ENCODE measurements at regions not wholly inside any gene's neighbourhood (a gene's known extent, or its start where the extent isn't known, plus 50 kb on each side); places are given as distances from the start of the nearest gene placed in this dataset.
A peak's percentile ranks its signal among the peaks of the same experiment; 100 is the strongest.

DNA sequence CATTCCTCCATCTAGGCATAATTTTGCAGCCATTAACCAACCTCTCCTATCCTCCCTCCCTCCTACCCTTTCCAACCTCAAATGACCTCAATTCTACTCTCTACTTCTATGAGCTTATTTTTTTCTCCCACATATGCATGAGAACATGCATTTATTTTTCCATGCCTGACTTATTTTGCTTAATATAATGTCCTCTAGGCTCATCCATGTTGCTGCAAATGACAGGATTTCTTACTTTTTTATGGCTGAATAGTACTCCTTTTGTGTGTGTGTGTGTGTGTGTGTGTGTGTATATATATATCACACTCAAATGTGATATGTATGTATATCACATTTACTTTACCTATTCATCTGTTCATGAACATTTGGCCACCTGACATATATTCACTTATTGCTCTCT lies 339.4 kb downstream of the SIPA1L2 start:
- no peaks in the 10 kb centered on the region for H3K27me3 ChIP-seq
- no peaks in the 10 kb centered on the region for H3K9me3 ChIP-seq
- H3K4me3 ChIP-seq: no peak overlapping the region
- intact Hi-C loops (cut with DNase I): no loop called here
- no peaks in the 10 kb centered on the region for H3K36me3 ChIP-seq
- TF ChIP-seq, protein P1, sequence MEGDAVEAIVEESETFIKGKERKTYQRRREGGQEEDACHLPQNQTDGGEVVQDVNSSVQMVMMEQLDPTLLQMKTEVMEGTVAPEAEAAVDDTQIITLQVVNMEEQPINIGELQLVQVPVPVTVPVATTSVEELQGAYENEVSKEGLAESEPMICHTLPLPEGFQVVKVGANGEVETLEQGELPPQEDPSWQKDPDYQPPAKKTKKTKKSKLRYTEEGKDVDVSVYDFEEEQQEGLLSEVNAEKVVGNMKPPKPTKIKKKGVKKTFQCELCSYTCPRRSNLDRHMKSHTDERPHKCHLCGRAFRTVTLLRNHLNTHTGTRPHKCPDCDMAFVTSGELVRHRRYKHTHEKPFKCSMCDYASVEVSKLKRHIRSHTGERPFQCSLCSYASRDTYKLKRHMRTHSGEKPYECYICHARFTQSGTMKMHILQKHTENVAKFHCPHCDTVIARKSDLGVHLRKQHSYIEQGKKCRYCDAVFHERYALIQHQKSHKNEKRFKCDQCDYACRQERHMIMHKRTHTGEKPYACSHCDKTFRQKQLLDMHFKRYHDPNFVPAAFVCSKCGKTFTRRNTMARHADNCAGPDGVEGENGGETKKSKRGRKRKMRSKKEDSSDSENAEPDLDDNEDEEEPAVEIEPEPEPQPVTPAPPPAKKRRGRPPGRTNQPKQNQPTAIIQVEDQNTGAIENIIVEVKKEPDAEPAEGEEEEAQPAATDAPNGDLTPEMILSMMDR (IDR thresholded peaks at IDR 0.05): no peak
- no peak for DNase-seq (ENCODE audit: extremely low spot score in 2 of 2)
- H3K4me1 ChIP-seq: peaks cover 18% of the 10 kb centered on the region
- no peak overlapping the region for H3K27ac ChIP-seq

DNA sequence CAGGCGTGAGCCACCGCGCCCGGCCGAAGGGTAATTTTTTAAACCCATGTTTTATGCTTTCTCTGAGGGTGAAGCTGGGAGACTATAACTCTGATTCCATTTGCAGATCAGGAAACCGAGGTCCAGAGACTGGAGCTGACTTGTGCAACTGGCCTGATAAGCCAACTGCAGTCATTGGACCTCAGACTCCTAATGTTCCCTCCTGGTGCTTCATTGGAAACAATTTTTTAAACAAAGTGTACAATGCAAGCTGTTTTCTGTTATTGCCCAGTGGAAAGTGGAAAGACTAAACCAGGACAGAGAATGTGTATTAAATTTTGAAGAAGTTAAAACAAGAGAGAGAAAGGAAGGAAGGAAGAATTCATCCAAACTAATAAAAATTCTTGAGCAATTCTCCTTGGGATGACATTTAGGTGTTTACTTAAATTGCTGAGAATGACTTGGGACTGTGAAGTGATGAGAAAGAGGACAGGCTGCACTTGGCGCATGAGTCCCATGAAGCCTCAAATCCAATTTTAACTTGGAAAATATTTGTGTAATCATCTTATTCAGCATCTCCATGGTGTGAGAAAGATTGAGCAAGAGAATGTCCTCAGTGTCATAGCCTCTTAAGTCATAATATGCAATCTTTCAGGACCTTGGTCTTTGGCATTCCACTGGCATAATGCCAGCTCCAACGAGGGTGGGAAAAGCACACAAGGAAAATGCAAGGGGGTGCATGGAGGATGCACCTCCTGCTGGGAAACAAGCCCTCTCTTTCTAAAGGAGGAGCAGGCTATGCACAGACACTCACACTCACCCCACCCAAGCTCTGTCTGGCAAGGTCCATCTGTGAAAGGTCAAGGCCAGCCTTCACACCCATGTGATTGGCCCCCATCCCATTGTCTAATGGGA lies 342.0 kb downstream of the SIPA1L2 start:
- TF ChIP-seq POLR2A (IDR thresholded peaks at IDR 0.05) (no peak), POLR2AphosphoS5 (IDR thresholded peaks at IDR 0.05; ENCODE audit: insufficient read depth in 1 of 2, low read depth in 1 of 2) (peak; percentile 50 to 70)
- peak in 1 of 2 donors; percentile 92 for DNase-seq (ENCODE audit: extremely low spot score in 2 of 2)
- H3K36me3 ChIP-seq: no peaks in the 10 kb centered on the region
- no peaks in the 10 kb centered on the region for H3K27me3 ChIP-seq
- intact Hi-C loops (cut with DNase I): no loop called here
- H3K4me3 ChIP-seq: no peak overlapping the region
- H3K27ac ChIP-seq: no peak overlapping the region
- H3K4me1 ChIP-seq: peaks cover 27% of the 10 kb centered on the region
- no peaks in the 10 kb centered on the region for H3K9me3 ChIP-seq

DNA sequence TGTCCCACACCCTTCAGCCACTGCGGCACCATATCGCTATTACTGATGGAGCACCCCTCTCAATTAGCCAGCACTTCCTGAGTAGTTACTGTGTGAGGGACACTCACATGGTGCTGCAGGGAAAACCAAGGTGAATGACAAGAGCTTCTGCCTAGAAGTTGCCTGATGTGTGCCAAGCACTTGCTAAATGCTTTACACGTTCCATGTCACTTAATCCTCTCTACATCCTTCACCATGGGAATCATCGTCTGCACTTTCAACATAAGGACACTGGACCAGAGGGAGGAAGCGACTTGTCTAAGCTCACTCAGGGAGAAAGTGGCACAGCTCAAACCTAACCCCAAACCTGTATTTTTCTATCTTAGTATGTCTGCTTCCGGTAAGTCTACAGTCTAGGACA lies 344.8 kb downstream of the SIPA1L2 start:
- Histone ChIP-seq H3K36me3 (no peaks in the 10 kb centered on the region), H3K27ac (no peak overlapping the region), H3K4me1 (peaks cover 14% of the 10 kb centered on the region), H3K9me3 (no peaks in the 10 kb centered on the region), H3K27me3 (no peaks in the 10 kb centered on the region), H3K4me3 (no peak overlapping the region)
- TF ChIP-seq, protein P1 (IDR thresholded peaks at IDR 0.05): no peak
- TF ChIP-seq POLR2A (IDR thresholded peaks at IDR 0.05) (no peak), POLR2AphosphoS5 (IDR thresholded peaks at IDR 0.05; ENCODE audit: insufficient read depth in 1 of 2, low read depth in 1 of 2) (no peak)
- DNase-seq (ENCODE audit: extremely low spot score in 2 of 2): no peak
- intact Hi-C loops (cut with DNase I): no loop called here

DNA sequence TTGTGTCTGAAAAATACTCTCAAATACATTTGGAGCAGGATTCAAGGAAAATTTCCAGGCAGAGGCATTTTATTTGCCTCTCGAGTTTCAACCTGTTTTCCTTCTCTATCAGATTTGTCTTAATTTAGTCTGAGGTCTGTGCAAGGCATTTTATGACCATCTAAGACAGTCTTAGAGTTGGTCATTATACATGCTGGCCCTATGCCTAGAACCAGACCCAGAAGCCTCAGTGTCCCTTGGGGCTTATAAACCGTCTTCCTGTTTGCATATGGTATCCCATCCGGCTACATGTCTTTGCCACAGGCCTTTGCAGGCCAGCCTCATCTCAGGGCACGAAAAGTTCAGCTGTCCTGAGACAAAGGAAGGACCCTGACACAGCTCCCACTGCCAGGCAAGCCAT lies 346.1 kb downstream of the SIPA1L2 start:
- H3K27me3 ChIP-seq: no peaks in the 10 kb centered on the region
- no peak for DNase-seq (ENCODE audit: extremely low spot score in 2 of 2)
- TF ChIP-seq POLR2A (IDR thresholded peaks at IDR 0.05): no peak
- peaks cover 14% of the 10 kb centered on the region for H3K4me1 ChIP-seq
- H3K36me3 ChIP-seq: no peaks in the 10 kb centered on the region
- no peak overlapping the region for H3K4me3 ChIP-seq
- no peak overlapping the region for H3K27ac ChIP-seq
- H3K9me3 ChIP-seq: no peaks in the 10 kb centered on the region
- intact Hi-C loops (cut with DNase I): no loop called here

DNA sequence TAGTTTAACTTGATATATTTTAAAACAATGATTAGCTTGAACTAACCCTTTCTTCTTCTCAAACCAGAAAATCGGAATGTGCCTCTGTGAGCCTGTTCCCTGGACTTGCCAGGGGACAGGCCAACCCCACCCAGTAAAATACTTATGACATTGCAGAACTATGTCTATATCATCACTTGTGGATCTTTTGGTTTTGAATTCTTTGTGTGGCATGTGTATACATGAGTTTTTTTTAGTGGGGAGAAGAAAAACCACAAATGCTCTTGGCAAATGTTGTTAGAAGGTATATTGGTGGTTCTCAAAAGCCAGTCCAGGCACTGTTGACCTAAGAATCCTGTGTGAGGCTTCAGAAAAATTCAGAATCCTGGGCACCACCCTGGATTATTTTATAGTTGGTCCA lies 347.4 kb downstream of the SIPA1L2 start:
- DNase-seq (ENCODE audit: extremely low spot score in 2 of 2): no peak
- Histone ChIP-seq H3K4me1 (peaks cover 14% of the 10 kb centered on the region), H3K27me3 (no peaks in the 10 kb centered on the region), H3K36me3 (no peaks in the 10 kb centered on the region), H3K4me3 (no peak overlapping the region), H3K27ac (no peak overlapping the region), H3K9me3 (no peaks in the 10 kb centered on the region)
- TF ChIP-seq, protein P1 (IDR thresholded peaks at IDR 0.05): no peak
- TF ChIP-seq POLR2AphosphoS5 (IDR thresholded peaks at IDR 0.05; ENCODE audit: insufficient read depth in 1 of 2, low read depth in 1 of 2) (no peak), POLR2A (IDR thresholded peaks at IDR 0.05) (no peak)
- intact Hi-C loops (cut with DNase I): no loop called here

DNA sequence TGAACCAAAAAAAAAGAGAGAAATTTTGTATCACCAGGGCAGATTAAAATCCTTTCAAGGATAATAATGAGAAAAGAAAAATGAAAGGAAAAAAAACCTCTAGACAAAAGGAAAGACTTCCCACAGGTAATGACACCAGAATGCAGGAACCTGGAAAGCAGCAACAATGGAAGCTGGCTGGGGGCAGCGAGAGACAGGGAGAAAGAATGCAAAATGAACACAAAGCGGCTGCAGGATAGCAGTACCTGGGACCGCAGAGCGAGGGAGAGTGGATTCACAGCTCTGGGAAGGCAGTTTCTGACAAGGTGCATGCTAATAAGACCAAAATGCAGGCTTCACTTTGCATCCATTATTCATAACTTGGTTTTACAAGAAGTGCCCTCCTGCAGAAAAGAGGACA lies 349.0 kb downstream of the SIPA1L2 start:
- H3K4me3 ChIP-seq: no peak overlapping the region
- TF ChIP-seq, protein P1 (IDR thresholded peaks at IDR 0.05): no peak
- TF ChIP-seq POLR2A (IDR thresholded peaks at IDR 0.05): no peak
- intact Hi-C loops (cut with DNase I): no loop called here
- no peaks in the 10 kb centered on the region for H3K36me3 ChIP-seq
- H3K27ac ChIP-seq: no peak overlapping the region
- H3K9me3 ChIP-seq: no peaks in the 10 kb centered on the region
- DNase-seq (ENCODE audit: extremely low spot score in 2 of 2): no peak
- H3K27me3 ChIP-seq: no peaks in the 10 kb centered on the region
- H3K4me1 ChIP-seq: peaks cover 14% of the 10 kb centered on the region

Measured in vagina (tissue), 2 donors.